Activated naive CD4-positive, alpha-beta T cell treated with anti-CD3 and anti-CD28 coated beads, Interleukin-2, amount 50 U/mL, for 24 hours (primary cell): ENCODE measurements at regions not wholly inside any gene's neighbourhood (a gene's known extent, or its start where the extent isn't known, plus 50 kb on each side); places are given as distances from the start of the nearest gene placed in this dataset.
"Not testable (repeated sequence)": the region's sequence is repeated elsewhere in the genome, so short reads cannot be mapped to it uniquely, and the experiment has no call there.

Experiments used
- H3K27ac Mint-ChIP-seq: one replicate; pipeline ENCODE4 v1.8.0; 2021; ENCODE audit warnings: mild to moderate bottlenecking, mixed read lengths
- H3K27me3 Mint-ChIP-seq: one replicate; pipeline ENCODE4 v1.8.0; 2021; ENCODE audit warnings: mixed read lengths
- H3K36me3 Mint-ChIP-seq: one replicate; pipeline ENCODE4 v1.8.0; 2021; ENCODE audit warnings: mixed read lengths
- H3K4me1 Mint-ChIP-seq: one replicate; pipeline ENCODE4 v1.8.0; 2021; ENCODE audit warnings: mixed read lengths
- H3K4me3 Mint-ChIP-seq: one replicate; pipeline ENCODE4 v1.8.0; 2021; ENCODE audit warnings: mild to moderate bottlenecking, mixed read lengths
- H3K9me3 Mint-ChIP-seq: one replicate; pipeline ENCODE4 v1.8.0; 2021; ENCODE audit warnings: mixed read lengths

DNA sequence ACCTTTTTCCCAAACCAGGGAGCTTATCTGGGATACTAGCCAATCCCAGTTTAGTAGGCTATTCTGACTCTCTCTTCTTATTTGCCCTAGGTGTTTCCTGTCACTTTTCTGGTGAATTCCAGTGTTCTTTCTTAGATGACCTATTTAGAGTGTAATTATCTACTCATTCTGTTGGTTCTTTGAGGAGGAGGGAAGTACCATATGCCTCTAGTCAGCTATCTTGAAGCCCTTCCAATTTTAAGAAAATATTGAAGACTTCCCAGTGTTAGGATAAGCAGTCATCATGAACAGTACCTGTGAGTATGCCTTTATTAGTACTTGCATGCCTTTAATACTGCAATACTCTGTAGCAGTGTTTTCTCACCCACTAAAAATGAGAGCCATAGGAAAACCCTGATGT is 724.3 kb upstream of the SLITRK1 start:
- no peaks in the 10 kb centered on the region for H3K27me3 Mint-ChIP-seq

DNA sequence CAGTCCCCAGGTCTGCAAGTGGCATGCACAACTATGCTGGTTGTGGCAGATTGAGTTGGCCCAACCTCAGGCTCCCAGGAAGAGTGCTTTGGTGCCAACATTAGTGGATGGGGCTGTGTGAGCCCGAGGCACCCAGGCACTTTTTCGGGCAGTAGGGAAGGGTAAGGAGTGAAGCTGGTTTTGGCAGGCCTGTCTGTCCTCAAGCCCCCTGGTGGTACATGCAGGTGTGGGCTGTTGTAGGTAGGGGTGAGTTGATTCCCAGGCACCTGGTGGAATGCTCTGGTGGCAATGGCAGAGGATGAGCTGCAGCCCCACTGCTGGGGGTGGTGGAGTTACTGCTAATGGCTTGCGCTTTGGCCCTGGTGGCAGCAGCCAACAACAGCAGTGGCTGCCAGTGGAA is 723.7 kb upstream of the SLITRK1 start:
- no peaks in the 10 kb centered on the region for H3K27me3 Mint-ChIP-seq

More for the DNA sequence above, 724.3 kb upstream of the SLITRK1 start:
- H3K4me3 Mint-ChIP-seq = no peak overlapping the region
- H3K27ac Mint-ChIP-seq = no peak overlapping the region
- no peaks in the 10 kb centered on the region for H3K4me1 Mint-ChIP-seq
- H3K9me3 Mint-ChIP-seq = peaks cover 14% of the 10 kb centered on the region
- H3K36me3 Mint-ChIP-seq = no peaks in the 10 kb centered on the region

DNA sequence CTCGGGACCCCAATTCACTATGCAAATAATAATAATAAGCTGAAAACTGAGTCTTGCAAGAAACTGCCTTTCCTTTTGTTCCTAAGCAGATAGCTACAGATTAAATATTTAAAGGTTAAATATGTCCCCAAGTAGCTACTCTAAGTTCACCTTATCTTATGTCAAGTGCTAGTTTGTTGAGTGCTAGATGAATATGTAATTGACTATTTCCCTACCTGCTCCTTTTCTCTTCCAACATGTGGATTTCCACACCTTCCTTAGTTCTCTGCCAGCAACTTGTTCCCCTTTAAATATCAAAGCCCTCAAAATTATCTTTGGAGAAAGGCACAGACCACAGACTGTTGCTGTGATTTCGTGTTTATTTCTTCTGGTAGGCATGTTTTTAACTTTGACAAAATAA is 709.2 kb upstream of the SLITRK1 start:
- Mint-ChIP-seq H3K36me3 (no peaks in the 10 kb centered on the region), H3K27ac (no peak overlapping the region), H3K4me3 (no peak overlapping the region), H3K27me3 (no peaks in the 10 kb centered on the region), H3K4me1 (no peaks in the 10 kb centered on the region), H3K9me3 (peaks cover 5% of the 10 kb centered on the region)

More for the DNA sequence above, 723.7 kb upstream of the SLITRK1 start:
- Mint-ChIP-seq H3K4me3 (no peak overlapping the region), H3K36me3 (no peaks in the 10 kb centered on the region), H3K27ac (no peak overlapping the region), H3K9me3 (peaks cover 14% of the 10 kb centered on the region), H3K4me1 (no peaks in the 10 kb centered on the region)

DNA sequence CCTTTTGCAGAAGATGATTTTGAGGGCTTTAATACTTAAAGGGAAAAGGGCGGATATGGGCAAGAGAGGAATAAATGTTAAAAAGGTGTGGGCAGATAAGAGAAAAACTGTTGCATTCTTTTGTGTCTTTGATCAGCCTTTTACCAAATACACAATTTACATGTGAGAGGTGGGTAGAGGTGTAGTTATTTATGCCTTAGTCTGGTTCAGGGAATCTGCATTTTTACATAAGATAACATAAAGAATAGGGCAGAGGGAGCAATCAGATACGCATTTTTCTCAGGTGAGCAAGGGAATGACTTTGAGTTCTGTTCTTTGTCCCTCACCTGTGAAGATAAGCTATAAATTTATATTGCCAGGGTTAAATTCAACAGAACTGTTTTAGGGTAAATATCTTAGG is 708.4 kb upstream of the SLITRK1 start:
- no peak overlapping the region for H3K4me3 Mint-ChIP-seq
- H3K27ac Mint-ChIP-seq = no peak overlapping the region
- no peaks in the 10 kb centered on the region for H3K36me3 Mint-ChIP-seq
- H3K4me1 Mint-ChIP-seq = no peaks in the 10 kb centered on the region
- H3K9me3 Mint-ChIP-seq = no peaks in the 10 kb centered on the region
- no peaks in the 10 kb centered on the region for H3K27me3 Mint-ChIP-seq

DNA sequence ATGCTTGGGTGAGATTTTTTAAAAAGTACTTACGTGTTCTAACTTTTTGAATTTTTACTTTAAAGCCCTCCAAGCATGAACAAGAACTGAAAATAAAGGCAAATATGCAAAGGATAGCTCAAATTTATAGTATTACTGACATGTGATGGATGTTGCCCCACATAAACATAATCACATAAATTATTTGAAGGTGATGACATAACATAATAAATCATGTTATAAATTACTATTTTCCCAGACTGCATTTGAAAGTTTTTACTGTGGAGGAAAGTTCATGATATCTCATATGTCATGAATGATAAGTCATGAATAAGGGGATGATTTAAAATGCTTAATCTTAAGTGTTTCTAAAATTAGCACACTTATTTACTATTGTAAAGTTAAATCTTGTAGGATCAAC is 705.7 kb upstream of the SLITRK1 start:
- Mint-ChIP-seq H3K36me3 (no peaks in the 10 kb centered on the region), H3K9me3 (no peaks in the 10 kb centered on the region), H3K4me1 (no peaks in the 10 kb centered on the region), H3K4me3 (no peak overlapping the region), H3K27ac (no peak overlapping the region), H3K27me3 (no peaks in the 10 kb centered on the region)

DNA sequence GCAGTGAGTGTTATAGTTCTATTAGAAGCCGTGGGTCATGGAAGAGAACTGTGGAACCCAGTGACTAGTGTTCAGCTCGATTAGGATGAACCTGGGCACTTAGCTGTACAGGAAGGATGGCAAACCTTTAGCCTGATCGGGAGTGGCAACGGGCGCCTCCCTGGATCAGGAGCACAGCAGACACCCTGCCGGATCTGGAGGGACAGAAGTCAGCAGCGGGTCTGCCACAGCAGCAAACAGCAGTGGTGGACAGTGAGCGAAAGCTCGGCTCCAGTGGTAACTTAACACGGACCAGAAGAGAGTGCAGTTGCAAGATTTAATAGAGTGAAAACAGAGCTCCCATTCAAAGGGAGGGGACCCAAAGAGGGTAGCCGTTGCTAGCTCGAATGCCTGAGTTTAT is 697.6 kb upstream of the SLITRK1 start:
- H3K4me3 Mint-ChIP-seq, H3K27ac Mint-ChIP-seq, H3K4me1 Mint-ChIP-seq: not testable (repeated sequence)

DNA sequence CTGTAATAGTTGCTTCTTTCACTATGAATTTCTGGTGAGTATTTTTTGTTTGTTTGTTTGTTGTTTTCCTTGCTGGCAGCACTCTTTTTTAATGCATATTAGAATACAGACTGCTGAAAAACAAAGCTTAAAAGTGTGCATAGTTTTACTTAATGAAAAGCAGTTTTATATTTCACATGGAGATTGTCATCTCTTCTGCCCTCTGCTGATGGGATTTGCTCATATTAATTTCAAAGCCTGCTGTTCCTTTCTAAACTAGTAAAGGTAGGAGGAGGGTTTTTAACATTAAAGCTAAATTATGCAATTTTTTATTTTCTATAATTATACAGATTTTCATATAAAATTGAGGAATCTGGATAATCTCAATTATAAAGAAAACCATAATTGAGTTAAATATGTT is 692.6 kb upstream of the SLITRK1 start:
- Mint-ChIP-seq H3K27me3 (no peaks in the 10 kb centered on the region), H3K4me1 (no peaks in the 10 kb centered on the region), H3K27ac (no peak overlapping the region), H3K4me3 (no peak overlapping the region), H3K9me3 (no peaks in the 10 kb centered on the region), H3K36me3 (no peaks in the 10 kb centered on the region)

More for the DNA sequence above, 697.6 kb upstream of the SLITRK1 start:
- not testable (repeated sequence) for H3K9me3 Mint-ChIP-seq, H3K36me3 Mint-ChIP-seq, H3K27me3 Mint-ChIP-seq

DNA sequence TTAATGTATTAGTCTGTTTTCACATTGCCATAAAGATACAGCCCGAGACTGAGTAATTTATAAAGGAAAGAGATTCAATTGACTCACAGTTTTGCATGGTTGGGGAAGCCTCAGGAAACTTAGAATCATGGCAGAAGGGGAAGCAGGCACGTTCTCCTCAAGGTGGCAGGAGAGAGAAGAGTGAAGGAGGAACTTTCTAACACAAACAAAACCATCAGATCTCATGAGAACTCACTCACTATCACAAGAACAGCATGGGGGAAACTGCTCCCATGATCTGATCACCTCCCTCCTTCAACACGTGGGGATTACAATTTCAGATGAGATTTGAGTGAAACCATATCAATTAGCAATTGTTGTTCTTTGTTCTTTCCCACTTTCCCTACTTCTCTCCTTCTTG is 689.0 kb upstream of the SLITRK1 start:
- Mint-ChIP-seq H3K36me3 (no peaks in the 10 kb centered on the region), H3K9me3 (no peaks in the 10 kb centered on the region), H3K4me3 (no peak overlapping the region), H3K4me1 (no peaks in the 10 kb centered on the region), H3K27me3 (no peaks in the 10 kb centered on the region), H3K27ac (no peak overlapping the region)

DNA sequence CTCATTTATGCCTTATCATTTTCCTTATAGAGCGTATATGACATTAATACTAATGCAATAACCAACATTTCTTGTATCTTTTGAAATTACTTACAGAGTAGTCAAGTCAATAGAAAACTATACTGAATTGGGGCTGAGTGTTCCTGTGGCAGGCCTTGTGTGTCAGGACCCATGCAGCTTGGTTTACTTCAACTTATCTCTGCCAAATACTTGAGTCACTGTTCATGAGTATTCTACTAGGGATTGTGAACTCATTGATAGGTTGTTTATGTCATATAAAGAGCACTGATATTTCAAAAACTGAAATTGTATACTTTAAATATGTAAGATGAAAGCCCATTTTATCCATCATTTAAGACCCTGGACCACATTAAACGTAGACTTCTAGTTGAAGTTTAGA is 688.6 kb upstream of the SLITRK1 start:
- H3K27ac Mint-ChIP-seq = no peak overlapping the region
- no peaks in the 10 kb centered on the region for H3K36me3 Mint-ChIP-seq
- H3K27me3 Mint-ChIP-seq = no peaks in the 10 kb centered on the region
- H3K4me1 Mint-ChIP-seq = no peaks in the 10 kb centered on the region
- H3K4me3 Mint-ChIP-seq = no peak overlapping the region
- H3K9me3 Mint-ChIP-seq = no peaks in the 10 kb centered on the region

DNA sequence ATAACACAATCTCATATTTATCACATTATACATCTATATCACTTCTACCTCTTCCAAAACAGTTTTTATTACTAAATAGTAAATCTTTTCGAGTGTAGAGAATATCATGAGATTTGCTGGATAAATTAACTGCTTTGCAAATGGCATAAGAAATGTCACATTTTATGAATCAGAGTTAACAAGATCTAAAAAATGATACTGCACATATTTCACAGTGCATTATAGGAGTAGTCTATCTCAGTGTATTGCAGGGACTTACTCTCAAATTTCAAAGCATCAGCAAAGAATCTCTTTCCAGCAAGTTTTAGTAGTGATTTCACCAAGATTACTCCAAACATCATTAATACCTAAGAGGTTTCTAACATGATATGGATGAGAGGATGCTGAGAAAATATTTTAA is 687.1 kb upstream of the SLITRK1 start:
- no peaks in the 10 kb centered on the region for H3K4me1 Mint-ChIP-seq
- H3K4me3 Mint-ChIP-seq = no peak overlapping the region
- no peaks in the 10 kb centered on the region for H3K9me3 Mint-ChIP-seq
- no peak overlapping the region for H3K27ac Mint-ChIP-seq
- no peaks in the 10 kb centered on the region for H3K36me3 Mint-ChIP-seq
- H3K27me3 Mint-ChIP-seq = no peaks in the 10 kb centered on the region

DNA sequence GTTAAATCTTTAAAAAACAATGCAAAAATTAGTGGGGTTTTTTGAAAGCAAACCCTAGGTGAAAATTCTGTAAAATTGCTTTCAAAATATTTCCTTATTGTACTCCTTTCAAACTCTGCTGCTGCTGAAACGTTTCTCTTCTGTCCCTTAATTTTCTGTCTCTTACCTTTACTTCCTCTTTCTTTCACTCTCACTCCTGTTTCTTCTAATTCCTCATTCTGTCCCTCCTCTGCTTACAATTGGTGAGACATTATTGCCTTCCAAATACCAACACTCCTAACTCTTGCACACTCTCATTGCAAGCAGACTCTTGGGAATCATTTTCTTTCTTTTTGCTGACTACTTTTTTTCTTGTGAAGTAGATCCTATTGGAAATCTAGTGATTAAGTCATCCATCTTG is 685.6 kb upstream of the SLITRK1 start:
- no peaks in the 10 kb centered on the region for H3K4me1 Mint-ChIP-seq
- no peak overlapping the region for H3K27ac Mint-ChIP-seq
- peaks cover 5% of the 10 kb centered on the region for H3K9me3 Mint-ChIP-seq
- H3K36me3 Mint-ChIP-seq = no peaks in the 10 kb centered on the region
- H3K4me3 Mint-ChIP-seq = no peak overlapping the region
- H3K27me3 Mint-ChIP-seq = no peaks in the 10 kb centered on the region

DNA sequence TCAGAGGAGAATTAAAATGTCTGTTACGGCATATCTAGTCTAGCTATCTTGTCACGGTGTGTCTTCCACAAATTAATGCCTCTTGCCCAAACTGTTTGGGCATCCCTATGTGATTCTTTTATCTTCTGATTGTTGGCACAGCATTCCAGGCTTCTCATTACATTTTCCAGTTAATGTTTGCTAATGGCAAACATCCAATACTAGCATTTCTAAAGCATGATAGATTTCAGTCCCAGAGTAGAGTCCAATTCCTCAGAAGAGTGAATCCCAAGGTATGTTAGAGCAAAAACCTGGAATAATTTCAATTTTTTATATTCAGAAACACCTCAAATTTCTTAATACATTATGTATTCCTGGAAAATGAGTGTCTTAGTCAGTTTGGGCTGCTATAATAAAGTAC is 684.5 kb upstream of the SLITRK1 start:
- no peak overlapping the region for H3K27ac Mint-ChIP-seq
- H3K36me3 Mint-ChIP-seq = no peaks in the 10 kb centered on the region
- H3K27me3 Mint-ChIP-seq = no peaks in the 10 kb centered on the region
- no peaks in the 10 kb centered on the region for H3K4me1 Mint-ChIP-seq
- peaks cover 5% of the 10 kb centered on the region for H3K9me3 Mint-ChIP-seq
- no peak overlapping the region for H3K4me3 Mint-ChIP-seq

DNA sequence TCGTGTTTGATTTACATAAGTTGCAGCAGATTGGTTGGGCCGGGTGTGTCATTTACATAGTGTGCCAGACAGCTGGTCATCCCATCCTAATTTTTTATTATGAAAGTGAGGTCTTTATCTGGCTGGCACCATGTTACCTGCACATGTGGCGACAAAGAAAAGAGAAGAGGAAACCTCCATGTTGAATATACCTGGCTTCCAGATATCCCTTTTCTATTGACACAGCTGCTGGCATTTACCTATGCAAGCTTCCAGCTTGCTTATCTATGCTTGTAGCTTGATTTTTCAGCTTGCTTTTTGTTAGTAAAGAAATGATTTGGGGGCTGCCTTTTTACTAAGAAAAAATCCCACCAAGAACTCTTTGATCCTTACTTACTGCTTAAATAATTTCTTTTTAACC is 681.3 kb upstream of the SLITRK1 start:
- no peak overlapping the region for H3K4me3 Mint-ChIP-seq
- peaks cover 11% of the 10 kb centered on the region for H3K9me3 Mint-ChIP-seq
- H3K4me1 Mint-ChIP-seq = no peaks in the 10 kb centered on the region
- no peak overlapping the region for H3K27ac Mint-ChIP-seq
- H3K27me3 Mint-ChIP-seq = no peaks in the 10 kb centered on the region
- no peaks in the 10 kb centered on the region for H3K36me3 Mint-ChIP-seq

DNA sequence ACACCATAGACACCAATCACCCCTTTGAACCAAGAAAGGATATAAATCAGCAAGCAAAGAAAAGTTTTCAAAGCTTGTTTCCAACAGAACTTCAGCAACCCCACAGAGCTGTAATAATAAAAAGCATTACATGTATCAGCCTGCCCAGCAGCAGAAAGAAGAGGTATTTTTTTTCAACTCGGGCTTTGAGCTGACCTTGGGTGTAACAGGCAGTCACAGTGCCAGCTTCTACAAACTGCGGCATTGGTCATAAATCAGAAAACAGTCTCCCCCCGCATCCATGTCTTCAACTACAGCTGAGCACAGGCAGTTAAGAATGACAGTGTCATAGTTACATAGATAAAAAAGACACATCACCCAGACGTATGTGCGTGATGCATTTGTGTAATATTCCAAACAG is 671.0 kb upstream of the SLITRK1 start:
- H3K4me3 Mint-ChIP-seq = no peak overlapping the region
- H3K36me3 Mint-ChIP-seq = no peaks in the 10 kb centered on the region
- no peaks in the 10 kb centered on the region for H3K27me3 Mint-ChIP-seq
- no peak overlapping the region for H3K27ac Mint-ChIP-seq
- peaks cover 4% of the 10 kb centered on the region for H3K9me3 Mint-ChIP-seq
- H3K4me1 Mint-ChIP-seq = no peaks in the 10 kb centered on the region

DNA sequence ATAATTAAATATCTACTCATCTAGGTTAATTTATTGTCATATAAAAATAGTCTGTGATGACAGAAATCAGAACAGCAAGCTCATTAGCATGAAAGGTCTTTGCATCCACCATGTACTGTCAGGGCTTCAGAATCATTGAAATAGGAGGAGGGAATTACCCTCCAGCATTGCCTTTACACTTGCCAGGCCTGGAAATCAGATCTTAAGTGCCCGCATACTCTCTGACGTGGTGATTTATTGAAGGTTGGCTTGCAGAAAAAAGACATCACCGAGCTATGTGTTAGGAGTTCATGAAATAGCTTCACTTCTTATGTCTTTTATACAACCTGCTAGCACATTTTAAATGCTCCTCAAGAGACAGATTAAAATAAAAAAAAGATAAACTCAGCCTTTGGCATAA is 661.7 kb upstream of the SLITRK1 start:
- H3K27ac Mint-ChIP-seq = no peak overlapping the region

DNA sequence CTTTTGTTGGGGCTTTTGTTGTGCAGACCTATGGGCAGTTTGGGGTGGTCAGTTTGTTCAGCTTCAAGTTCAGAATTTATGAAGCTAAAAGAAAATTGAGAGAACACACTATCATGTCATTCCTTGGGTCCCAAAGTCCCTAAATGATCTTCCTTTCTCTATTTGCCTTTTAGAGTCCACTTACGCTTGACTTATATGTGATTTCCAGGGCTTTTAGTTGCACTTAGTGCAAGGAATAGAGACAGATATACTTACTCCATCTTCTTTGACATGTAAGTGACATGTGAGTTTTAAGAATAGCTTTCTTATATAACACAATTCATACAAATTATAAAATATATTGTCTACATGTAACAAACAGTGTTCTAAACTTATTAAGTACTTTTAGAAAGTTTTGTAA is 660.1 kb upstream of the SLITRK1 start:
- no peaks in the 10 kb centered on the region for H3K36me3 Mint-ChIP-seq
- no peak overlapping the region for H3K27ac Mint-ChIP-seq
- H3K4me1 Mint-ChIP-seq = no peaks in the 10 kb centered on the region
- H3K9me3 Mint-ChIP-seq = no peaks in the 10 kb centered on the region
- no peaks in the 10 kb centered on the region for H3K27me3 Mint-ChIP-seq
- H3K4me3 Mint-ChIP-seq = no peak overlapping the region

More for the DNA sequence above, 661.7 kb upstream of the SLITRK1 start:
- H3K9me3 Mint-ChIP-seq = no peaks in the 10 kb centered on the region
- H3K36me3 Mint-ChIP-seq = no peaks in the 10 kb centered on the region
- no peaks in the 10 kb centered on the region for H3K4me1 Mint-ChIP-seq
- no peak overlapping the region for H3K4me3 Mint-ChIP-seq
- H3K27me3 Mint-ChIP-seq = no peaks in the 10 kb centered on the region

DNA sequence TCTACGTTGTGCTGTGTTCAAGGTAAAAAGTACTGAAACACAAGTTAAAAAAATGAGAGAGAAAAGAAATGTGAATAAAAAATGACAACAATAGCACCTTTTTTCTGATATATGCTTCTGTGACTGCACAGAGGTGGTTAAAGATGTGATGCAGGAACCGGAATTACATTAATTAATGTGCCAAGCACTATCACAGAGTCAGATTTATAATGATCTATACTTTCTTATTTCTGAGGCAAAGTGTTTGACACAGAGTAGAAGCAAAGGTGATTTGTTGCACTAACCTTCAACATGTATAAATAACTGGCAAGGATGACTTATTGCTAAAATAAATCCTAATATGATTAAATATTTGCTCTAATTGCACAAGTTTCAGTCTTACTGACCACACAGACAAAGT is 654.6 kb upstream of the SLITRK1 start:
- no peaks in the 10 kb centered on the region for H3K4me1 Mint-ChIP-seq
- no peaks in the 10 kb centered on the region for H3K36me3 Mint-ChIP-seq
- no peak overlapping the region for H3K27ac Mint-ChIP-seq
- H3K4me3 Mint-ChIP-seq = no peak overlapping the region
- peaks cover 3% of the 10 kb centered on the region for H3K9me3 Mint-ChIP-seq
- H3K27me3 Mint-ChIP-seq = no peaks in the 10 kb centered on the region
